Putamen (tissue), 1 donor: ENCODE measurements at regions not wholly inside any gene's neighbourhood (a gene's known extent, or its start where the extent isn't known, plus 50 kb on each side); places are given as distances from the start of the nearest gene placed in this dataset.

Source experiments
- DNase-seq: peaks from one replicate; pipeline ENCODE4 v3.0.0-alpha.2; 2016; ENCODE audit warnings: low spot score

DNA sequence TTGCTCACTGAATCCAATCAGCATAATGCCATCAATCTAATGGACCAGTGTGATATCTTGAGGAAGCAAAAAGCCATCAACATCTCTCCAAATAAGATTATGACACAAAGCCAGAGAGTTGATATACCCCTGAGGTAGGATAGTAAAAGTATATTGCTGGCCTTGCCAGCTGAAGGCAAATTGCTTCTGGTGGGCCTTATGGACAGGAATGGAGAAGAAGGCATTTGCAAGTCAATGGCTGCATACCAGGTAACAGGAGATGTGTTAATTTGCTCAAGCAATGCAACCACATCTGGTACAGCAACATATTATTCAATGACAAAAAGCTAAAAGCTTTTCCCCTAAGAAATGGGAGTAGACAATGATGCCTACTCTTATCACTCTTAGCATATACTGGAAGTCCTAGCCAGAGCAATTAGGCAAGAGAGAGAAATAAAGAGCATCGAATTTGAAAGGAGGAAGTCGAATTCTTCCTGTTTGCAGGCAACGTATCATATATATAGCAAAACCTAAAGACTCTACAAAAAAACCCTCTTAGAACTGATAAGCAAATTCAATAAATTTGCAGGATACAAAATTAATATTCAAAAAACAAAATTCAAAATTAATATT, 216.1 kb upstream of the RASA1 start:
- no peak for DNase-seq

DNA sequence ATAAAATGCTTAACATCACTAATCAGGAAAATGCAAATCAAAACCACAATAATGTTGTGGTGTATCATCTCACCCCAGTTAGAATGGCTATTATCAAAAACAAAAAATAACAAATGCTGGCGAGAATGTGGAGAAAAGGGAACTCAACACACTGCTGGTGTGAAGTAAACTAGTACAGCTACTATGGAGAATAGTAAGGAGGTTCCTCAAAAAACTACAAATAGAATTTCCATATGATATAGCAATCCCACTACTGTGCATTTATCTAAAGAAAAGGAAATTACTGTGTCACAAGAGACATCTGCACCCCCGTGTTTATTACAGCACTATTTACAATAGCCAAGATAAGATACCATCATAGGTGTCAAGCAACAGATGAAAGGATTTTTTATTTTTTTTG, 214.5 kb upstream of the RASA1 start:
- DNase-seq = no peak

DNA sequence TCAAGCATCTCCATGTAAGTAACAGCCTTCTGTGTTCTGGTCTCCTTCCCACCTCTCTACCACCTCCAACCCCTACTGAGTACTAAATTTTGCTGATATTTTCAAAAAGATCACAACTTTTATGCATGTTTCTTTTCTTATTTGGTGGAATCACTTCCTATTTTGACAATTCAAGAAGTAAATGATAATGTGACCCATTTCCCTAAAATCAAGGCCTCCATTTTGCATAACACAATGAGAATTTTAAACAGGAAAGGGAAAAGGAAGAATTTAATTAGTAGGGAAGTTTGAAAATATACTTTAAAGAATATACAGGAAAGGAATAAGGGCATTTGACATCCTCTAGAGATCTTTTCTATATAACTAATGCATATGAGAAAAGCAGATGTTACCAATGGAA, 212.9 kb upstream of the RASA1 start:
- no peak for DNase-seq

DNA sequence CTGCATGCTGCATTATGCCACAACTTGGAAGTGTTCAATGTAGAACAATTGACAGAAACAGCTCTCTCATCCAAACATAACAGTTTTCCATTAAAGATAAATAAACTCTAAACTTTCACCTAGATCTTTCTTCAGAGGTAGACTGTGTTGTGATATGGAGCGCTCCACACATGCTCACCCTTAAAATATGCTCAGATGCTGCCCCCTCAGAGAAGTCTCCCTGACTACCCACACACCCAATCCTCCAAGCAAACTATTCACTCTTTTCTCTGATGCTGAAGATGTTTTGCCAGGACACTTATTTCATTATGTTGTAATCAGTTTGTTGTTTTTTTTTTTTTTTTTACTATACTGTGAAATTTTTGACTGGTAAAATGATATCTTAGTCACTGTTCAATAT, 206.6 kb upstream of the RASA1 start:
- DNase-seq = no peak

DNA sequence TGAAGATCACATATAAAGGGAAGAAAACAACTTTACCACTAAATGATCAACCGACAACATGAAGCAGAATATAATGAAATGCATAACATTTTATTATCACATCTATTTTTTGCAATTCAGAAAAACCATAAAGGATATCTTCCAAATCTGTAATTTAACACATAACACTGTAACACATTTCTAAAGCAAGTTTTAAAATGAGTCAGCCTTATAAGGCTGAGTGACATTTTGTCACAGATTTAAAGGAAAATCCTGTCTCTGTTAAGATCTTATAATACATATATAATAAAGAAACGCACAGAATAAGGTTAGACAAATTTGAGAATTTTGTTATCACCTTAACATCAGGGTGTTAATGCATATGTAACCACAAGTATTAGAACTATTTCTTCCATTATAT, 198.4 kb upstream of the RASA1 start:
- no peak for DNase-seq

DNA sequence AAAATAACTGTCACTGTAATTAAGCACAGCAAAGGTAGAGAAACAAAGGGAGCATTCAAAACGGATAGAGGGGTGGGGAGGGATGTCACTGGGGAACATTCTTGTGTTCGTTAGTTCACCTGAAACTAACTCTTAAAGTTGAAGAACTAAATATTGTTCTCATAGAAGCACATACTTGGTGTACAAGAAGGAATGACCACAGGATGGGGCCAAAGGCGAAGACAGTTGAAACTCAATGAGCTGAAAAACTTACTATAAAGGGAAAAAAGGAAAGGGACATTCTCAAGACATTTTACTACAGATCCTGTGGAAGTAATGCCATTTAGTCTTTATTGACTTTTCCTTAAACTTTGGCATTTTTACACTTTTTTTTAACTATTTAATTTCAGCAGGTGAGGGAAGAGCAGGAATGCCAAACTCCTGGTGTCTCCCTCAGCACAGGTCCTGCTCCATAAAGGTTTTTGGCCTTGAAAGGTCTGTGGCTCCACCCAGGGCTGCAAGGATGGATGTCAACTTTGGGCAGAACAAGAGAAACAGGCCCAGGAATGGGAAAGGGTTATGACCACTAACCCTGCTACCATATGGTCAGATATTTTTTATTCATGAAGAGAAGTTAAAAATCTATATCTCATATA, 197.6 kb upstream of the RASA1 start:
- no peak for DNase-seq

DNA sequence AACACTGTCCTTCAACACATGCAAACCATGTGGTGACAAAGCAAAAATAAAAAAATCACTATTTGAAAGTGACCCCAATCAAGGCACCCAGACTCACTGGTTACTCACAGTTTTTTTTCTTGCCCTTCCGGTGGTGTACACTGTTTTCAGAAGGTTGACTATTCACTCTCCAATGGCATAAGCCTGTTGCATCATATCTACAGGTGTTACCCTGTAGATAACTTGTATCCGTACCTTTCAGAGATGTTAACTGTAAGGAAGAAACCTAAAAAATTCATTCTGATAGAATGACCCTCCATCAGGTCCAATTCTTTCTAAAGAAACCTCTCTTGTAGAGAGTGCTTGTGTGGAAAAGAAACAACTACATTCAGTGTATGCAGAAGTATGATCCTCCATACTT, 193.6 kb upstream of the RASA1 start:
- no peak for DNase-seq

DNA sequence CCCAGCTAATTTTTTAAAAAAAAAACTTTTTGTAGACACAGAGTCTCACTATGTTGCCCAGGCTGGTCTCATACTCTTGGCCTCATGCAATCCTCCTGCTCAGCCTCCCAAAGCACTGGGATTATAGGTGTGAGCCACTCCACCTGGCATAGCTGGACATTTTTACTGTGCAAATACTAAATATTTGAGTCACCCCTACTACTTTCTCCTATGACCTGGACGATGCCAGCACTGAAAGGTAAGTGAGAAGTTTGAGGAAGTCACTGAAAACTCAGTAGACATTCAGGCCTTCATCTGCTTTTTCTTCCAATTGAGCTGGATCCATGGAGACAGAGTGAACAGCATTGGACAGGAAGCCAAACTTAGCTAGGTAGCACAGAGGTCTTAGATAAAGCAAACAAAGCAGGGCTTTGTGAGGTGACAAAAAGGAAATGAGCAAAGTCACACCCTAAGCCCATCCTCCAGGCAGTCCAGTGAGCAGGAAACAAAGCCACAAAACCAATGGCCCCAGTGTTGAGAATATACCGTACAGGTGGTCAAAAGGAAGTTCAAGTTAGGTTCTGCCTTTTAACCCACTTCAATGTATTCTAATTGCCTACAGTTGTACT, 192.6 kb upstream of the RASA1 start:
- no peak for DNase-seq

DNA sequence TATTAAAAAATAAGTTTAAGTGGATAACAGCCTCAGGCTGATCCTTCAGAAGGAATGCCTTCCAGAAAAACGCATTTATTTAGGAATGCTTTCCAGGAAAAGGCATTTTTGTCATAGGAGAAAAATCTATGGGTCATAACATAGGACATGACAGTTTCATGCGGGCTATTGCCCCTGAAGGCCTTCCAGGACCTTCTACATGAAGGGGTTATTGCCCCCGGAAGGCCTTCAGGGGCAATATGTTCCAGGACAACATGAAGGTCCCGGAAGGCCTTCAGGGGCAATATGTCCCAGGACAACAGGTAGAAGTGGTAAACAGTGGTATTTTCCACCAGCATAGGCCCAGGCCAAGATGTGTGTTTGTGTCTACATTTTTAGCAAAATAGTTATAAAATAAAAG, 191.3 kb upstream of the RASA1 start:
- no peak for DNase-seq

DNA sequence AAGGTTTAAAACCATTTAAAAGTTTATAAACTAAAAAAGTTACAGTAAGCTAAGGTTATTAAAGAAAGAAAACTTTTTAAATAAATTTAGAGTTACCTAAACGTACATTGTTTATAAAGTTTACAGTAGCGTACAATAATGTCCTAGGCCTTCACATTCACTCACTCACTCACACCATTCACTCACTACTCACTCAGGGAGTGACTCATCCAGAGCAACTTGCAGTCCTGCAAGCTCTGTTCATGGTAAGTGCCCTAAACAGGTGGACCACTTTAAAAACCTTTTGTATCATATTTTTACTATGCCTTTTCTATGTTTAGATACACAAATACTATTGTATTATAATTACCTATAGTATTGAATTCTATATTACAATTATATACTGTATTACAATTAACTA, 190.8 kb upstream of the RASA1 start:
- DNase-seq = no peak

DNA sequence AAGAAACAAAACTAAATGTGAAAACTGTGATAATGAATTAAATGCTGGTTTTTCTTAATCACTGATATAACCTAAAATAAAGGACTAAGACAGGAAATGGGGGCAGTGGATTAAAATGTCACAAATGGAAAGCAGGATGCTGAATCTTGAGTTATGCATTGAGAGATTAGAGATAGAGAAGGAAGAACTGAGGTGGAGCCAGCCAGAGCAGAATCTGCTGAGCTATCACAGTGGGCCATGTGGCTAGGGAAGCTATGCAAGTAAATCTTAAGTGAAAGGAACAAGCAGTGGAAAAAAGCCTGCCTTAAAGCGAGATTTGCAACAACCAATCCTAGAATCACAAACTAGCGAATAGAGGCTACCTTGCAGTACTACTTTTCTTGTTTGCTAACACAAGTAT, 188.5 kb upstream of the RASA1 start:
- DNase-seq = peak; percentile 14

DNA sequence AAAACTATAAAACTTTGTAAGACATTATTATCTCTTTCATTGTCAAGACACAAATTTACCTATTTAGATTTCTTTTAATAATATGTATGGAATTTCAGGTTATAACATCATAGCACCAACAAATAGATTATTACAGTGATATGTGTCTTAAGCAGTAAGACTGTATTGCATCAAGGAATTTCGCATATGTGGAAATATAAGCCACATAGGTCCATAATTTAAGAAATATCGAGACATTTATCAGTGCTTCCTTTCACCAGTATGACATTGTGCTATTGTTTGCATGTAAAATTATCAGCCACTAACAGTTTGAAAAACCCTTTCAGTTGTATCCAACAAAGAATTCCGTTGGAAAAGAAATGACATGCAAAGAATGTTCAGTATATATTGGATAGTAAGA, 186.7 kb upstream of the RASA1 start:
- DNase-seq = no peak

DNA sequence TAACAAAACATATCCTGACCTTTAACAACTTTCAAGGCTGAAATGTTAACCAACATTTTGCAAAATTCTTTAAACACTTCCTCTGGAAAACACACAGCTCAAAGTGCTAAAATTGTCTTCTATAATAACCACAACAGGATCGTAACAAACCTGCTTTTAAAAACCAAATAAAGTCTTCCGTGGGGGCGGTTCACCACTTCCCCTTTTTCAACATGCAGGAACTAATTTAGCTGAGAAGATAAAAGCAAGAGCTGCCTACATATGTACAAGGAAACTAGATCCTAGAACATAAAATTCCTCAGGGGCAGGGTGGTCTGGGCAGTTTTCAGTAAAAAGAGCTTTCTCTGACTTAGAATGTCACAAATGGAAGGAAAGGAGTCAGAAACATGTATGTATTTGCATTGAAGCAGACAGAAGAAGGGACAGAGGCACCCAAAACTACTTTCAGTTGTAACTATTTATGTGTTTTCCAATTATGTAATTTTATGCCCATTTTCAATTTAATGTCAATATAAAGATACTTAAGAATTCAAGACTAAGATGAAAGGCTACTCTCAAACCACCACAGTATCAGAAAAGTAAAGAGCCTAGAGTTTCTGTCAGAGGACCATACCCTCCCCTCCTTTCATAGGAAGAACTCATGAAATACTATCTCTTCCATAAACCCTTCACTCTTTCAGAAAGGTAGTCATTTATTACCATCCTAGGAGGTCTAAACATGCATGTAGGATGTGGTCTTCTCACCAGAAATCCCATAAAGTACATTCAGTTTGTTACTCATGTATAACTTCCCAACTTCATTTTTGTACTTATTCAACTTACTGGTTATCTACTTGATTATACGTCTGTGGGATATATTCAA, 185.9 kb upstream of the RASA1 start:
- peak; percentile 18 for DNase-seq

DNA sequence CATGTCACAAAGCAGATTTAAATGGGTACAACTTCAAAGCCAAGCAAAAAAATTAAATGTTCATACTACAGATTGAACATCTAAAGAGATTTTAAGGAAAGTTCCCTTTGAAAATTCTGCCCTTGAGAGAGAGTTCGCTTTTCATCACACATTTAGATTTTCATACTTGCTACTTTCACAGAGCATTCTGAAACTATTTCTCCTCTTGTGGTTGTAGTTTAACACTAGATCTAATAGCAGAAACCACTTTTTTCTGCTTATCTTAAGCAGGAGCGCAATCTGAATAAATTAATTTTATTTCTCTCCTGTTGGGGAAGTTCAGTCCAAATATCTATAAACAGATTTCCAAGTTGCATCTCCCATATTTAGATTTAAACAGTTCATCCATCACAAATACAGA, 173.3 kb upstream of the RASA1 start:
- DNase-seq = no peak

DNA sequence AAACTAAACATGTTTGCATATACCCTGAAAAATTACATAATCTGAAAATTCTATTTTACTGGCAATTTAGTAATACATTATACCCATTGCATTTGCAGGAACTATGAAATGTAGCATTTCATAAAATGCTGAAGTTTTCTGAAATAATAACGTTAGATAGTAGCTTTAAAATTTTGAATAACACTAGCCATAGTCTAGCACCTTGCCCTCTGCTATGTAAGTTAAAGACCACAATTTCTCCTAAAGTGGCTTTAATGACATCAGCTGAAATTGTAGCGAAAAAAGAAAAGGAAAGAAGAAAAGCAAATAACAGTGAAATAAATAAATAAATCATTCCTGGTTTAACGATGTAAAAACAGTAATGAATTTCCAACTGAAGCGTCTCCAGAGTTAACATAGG, 172.8 kb upstream of the RASA1 start:
- no peak for DNase-seq

DNA sequence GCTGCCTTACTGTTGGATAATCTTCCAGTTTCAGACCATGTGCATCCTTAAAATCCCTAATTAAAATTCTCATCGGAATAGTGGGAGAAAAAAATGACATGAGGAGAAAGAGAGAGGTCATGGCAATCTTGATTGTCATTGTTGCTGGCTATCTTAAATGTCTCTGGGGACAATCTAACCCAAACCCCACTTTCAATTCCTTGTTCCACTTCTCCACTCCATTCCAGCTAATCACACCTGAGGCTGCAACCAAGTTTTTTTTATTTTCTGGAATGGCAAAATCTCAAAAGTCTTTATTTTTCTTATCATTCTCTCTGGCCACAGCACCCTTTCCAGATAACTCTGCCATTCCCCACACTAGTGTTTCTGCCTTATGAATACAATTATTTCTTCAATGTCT, 171.9 kb upstream of the RASA1 start:
- DNase-seq = no peak

DNA sequence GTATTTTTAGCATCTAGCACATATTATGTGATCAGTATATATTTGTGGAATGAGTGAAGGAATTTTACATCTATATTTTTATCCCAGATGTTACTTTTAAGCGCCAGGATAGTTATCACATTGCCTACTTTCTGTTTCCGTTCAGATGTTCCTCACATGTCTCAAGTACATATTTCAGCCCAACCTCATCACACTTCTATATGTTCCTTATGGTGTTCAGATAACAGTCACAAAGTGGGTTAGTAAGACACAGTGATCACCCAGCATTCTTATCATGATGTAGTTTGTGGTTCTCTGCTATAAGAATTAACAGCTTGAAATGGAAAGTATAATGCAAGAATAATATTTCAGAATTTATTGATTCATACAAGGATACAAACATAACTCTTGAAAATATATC, 170.0 kb upstream of the RASA1 start:
- DNase-seq = no peak

DNA sequence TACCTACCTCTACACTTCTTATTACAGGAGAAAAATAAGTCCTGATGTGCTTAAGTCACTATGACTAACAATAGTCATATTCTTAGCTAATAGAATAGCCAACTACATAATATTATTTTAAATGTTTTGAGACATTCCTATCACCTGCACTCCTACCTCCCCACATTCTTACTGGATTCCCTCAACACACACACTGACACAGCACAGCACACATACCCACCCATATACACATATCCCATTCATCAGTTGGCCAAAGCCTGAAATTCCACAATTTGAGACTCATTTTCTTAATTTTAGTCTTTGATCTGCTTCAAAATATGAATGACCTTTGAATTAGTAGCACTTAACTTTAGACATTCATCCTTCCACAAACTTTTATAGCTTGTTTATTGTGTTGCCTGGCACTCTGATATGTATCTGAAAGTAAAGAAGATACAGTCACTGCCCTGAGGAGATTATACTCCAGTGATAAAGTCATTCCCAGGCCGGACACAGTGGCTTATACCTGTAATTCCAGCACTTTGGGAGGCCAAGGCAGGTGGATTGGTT, 168.3 kb upstream of the RASA1 start:
- DNase-seq = no peak

DNA sequence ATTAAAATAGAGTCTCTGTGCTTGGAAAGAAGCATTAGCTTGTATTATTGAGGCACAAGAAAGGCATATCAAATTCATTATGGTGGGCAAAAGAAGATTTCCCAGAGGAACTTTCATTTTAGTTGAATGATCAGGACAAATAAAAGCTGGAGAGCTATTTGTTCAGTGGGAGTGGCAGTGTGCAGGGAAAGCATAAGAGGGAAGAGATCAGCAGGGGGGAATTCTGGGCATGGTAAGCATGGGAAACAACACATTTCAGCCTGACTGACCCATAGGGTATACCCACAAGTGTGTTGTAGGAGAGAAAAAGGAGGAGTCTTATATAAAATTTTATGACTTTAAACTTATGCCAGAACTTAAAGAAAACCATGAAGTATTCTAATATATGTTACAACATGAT, 167.7 kb upstream of the RASA1 start:
- no peak for DNase-seq

DNA sequence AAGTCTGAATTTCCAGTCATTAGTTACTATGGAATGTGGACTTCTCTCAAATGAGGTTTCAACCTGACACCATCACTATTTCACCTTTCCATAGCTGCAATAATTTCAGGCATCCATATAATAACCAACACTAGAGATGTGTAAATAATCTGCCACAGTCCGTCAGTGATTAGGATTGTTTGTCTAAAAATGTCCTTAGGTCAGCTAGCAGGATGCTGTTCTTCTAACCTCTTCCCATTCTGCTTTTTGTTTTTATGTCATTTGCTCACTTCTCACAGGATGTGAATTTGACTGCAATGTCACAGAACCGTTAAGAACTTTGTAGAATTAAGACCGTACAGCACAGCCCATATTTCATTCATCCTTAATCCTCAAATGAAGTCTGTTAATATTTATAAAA, 166.4 kb upstream of the RASA1 start:
- DNase-seq = no peak

DNA sequence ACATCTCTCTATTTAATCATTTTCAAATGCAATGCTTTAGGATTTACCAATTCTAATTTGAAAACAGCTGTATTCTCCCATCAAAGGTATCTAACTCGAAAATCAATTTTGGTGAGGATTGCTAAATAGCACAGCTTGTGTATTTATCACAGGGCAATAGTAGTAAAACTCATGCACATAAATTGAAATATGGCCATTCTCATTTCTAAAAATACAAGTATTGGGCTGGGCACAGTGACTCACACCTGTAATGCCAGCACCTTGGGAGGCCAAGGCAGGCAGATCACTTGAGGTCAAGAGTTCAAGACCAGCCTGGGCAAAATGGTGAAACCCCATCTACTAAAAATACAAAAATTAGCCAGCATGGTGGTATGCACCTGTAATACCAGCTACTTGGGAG, 164.8 kb upstream of the RASA1 start:
- no peak for DNase-seq

DNA sequence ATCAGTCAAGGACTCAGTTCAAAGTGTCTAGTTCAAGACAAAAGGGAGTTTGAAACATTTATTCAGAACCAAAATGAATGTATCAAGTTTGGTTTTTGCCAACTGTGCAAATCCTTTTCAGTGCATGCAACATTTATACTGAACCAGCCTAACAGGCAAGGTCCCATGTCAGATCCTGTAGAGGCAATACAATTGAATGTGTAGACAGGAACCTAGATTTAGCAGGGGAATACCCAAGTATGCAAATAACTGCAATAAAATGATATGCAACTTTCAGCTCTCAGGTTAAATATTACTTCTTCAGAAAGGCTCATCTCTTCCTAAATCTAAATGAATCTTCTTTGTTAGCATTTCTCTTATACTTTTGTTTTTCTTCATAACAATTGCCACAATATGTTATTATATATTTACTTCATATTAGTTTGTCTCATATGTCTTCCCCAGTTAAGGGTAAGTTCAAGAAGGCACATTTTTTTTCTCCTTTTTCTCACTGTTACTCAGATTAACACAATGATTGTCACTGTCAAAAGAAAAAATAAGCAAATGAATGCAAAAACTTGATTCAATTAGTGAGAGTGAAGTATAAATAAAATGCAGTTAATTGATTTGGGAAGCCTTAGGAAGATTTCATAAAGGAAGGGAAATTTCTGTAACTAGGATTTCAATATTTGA, 163.9 kb upstream of the RASA1 start:
- no peak for DNase-seq
